GM12873 (cell line): ENCODE measurements at regions not wholly inside any gene's neighbourhood (a gene's known extent, or its start where the extent isn't known, plus 50 kb on each side); places are given as distances from the start of the nearest gene placed in this dataset.

Experiments used
- TF ChIP-seq, protein P1 (sequence below): IDR thresholded peaks from 2 replicates; pipeline ENCODE4 v1.5.1; 2012; ENCODE audit warnings: low read depth, mild to moderate bottlenecking, moderate library complexity, low read length, control low read depth; ENCODE audit not compliant: insufficient read depth; ENCODE audit errors: missing control alignments

DNA sequence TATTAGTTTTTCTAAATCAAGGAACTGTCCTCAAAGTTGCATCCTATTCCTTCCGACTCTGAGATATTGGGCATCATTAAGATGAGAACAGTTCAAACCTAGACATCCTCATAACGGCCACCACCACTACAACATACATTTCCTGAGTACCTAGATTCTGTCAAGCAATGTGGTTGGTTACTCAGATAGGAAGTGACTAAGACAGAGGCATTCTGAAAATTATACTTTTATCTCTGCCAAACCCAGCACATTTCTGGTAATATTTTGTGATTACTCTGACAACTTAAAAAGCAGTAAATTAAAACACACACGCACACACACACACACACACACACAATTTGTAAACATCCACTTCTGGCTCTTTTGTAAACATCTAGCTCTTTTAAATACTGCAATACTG, 291.2 kb upstream of the MEOX2 start:
- TF ChIP-seq, protein P1, sequence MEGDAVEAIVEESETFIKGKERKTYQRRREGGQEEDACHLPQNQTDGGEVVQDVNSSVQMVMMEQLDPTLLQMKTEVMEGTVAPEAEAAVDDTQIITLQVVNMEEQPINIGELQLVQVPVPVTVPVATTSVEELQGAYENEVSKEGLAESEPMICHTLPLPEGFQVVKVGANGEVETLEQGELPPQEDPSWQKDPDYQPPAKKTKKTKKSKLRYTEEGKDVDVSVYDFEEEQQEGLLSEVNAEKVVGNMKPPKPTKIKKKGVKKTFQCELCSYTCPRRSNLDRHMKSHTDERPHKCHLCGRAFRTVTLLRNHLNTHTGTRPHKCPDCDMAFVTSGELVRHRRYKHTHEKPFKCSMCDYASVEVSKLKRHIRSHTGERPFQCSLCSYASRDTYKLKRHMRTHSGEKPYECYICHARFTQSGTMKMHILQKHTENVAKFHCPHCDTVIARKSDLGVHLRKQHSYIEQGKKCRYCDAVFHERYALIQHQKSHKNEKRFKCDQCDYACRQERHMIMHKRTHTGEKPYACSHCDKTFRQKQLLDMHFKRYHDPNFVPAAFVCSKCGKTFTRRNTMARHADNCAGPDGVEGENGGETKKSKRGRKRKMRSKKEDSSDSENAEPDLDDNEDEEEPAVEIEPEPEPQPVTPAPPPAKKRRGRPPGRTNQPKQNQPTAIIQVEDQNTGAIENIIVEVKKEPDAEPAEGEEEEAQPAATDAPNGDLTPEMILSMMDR: no peak

DNA sequence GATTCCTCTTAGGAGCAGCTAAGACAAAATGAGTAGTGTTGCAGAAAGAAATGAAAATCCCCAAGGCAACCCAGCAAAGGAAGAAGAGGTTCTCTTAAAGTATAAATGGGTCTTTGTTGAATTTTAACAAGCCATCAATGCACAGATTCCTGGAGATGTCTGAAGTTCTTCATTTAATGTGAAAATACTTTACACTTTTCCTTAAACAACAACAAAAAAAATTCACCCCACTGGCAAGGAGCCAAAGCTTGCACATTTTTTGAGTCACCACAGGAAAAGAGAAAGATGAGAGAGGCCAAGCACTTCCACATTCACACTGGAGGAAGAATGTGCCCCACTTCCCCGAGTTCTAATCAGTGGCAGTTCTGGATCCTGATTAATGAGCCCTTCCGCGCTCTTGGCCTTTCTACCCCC, 286.4 kb upstream of the MEOX2 start:
- TF ChIP-seq, protein P1: no peak

DNA sequence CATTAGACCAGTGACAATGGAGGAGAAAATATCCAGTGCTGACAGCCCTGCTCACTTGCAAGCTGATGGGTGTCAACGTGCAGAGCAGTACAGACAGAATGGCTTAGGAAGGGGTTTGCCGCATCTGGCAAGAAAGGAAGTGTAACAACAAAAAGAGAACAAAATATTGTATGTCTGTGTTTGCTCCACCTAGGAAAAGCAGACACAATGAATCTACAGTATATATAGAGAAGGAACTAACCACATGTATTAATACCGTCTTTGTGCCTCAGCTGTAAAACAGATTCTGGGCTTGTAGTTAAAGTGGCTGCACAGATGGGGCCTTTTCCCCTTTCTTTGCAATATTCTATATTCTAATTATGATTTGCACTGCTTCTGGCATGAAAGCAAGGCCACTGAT, 281.1 kb upstream of the MEOX2 start:
- TF ChIP-seq, protein P1: no peak

DNA sequence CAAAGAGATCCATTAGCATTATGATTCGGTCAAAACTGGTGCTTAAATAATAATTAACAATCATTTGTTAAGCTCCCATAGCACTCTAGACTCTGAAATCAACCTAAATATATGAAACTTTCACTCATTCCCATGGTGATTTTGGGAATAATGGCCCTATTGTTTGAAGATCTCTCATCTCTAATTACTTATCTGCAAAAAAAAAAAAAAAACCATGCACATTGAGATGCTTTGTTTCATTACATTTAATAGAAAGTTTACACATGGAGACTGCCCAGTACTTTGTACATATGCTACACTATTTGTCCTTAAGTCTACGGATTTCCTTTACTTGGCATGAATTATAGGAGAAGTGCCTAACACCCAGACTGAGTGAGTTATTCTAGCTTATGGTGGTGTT, 280.6 kb upstream of the MEOX2 start:
- TF ChIP-seq, protein P1: no peak

DNA sequence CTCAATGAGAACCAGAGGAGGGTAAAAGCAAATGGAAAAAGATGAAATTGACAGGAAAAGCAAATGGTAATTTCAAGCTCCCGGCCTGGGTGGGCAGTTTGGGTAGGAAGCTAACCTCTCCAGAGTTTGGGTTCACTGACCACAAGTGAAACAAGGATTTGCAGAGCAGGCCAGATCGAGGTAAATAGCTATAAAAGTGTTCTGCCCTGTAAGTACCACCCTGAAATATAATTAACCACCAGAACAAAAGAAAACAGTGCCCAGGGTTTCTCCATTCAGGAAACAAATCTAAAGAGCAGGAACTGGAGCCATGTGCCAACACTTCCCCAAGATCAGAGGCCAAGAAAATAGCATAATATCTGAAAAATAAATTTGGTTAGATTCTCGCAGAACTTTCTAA, 276.7 kb upstream of the MEOX2 start:
- TF ChIP-seq, protein P1: no peak

DNA sequence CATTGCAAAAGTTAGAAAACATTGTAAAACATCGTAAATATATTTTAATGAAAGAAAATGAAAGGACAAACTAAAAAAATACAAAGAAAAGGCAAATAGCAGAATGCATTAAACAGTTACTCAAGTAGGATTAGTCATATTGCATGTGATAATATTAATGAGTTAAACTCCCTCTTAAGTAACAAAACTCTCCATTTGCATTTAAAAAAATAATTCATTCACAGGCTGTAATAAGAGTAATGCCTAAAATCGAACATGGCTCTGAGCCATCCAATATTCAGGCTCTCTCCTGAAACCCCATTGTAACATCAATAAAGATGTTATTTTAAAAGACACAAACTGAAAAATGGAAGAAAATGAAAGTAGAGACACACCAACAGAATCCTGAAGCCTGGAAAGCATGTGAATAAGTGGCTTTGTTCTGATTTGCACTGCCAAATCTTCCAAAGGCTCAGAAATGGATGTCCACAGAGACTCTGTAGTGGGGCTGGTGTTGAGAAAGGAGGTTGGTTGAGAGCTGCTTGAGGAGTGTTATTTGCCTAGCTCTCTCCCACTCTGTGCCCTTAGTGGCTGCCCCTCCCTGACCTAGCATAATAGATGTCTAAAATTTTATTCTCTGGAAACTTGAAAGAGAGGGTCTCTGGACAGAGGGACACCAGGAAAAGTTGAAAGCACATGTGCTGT, 268.3 kb upstream of the MEOX2 start:
- TF ChIP-seq, protein P1: no peak

DNA sequence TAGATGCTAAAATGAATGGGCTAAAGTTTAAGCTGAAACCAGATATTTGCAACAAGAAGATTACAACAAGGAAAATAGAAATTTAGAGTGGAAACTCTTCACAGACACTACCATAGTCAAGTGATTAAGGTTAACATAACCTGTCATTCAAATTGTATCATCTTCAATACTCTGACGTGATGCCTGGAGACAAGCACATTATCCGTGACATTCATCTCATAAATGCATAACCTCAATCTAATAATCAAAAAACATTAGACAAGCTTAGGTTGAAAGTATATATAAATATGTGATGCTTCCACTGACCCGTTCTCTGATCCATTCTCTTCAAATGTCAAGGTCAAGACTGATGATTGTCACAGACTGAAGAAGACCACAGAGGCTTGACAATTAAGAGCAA, 263.8 kb upstream of the MEOX2 start:
- TF ChIP-seq, protein P1: no peak
